GM18867 (cell line): ENCODE measurements at regions not wholly inside any gene's neighbourhood (a gene's known extent, or its start where the extent isn't known, plus 50 kb on each side); places are given as distances from the start of the nearest gene placed in this dataset.

ENCODE experiments used
- ATAC-seq: cut with Tn5 transposase; IDR thresholded peaks from one replicate; pipeline ENCODE4 v1.9.1; 2021; ENCODE audit warnings: mild to moderate bottlenecking, moderate library complexity; ENCODE audit not compliant: unreplicated experiment

DNA sequence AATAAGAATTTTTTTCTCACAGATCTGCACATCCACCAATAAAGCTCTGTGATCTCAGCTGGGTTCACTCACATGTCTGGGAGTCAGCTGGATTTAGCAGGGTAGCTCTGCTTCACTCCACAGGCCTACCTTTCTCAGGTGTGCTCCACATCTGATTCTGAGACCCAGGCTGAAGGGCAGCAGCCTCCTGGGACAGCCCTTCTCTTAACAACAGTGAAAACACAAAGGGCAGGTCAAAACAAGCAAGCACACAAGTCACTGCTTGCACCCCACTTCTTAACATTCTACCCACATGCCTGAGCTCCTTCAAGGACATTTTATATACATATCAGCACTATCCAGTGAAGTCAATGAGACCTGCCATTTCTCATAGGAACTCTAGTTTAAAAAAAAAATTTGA is 96.0 kb upstream of the MAP3K4 start:
- ATAC-seq, result no peak

GRCh38 chr6:160899671-160900430 is 91.7 kb upstream of the MAP3K4 start:
- ATAC-seq, result no peak

GRCh38 chr6:160911949-160912348 is 79.6 kb upstream of the MAP3K4 start:
- ATAC-seq, result no peak

DNA sequence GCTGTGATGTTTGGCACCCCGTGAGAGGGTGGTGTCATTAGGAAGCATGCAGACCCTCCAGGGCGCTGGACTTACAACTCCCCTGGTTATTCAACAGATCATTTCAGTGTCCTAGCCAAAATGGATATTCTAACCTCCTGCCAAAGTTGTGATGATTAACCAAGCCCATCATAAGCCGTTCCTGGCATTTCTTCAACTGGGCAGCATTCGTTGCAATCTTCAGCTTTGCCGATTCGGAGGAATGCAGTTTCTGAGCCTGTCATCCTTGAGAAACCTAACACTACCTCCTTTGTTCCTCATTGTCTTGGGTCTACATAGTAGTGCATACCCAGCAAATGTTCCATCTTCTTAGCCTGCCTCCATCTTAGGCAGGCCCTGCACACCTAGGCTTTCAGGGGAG is 79.2 kb upstream of the MAP3K4 start:
- ATAC-seq, result no peak

GRCh38 chr6:160917572-160917971 is 74.0 kb upstream of the MAP3K4 start:
- ATAC-seq, result no peak

GRCh38 chr6:160919723-160920440 is 71.7 kb upstream of the MAP3K4 start:
- ATAC-seq, result no peak

GRCh38 chr6:160921095-160921494 is 70.5 kb upstream of the MAP3K4 start:
- ATAC-seq, result no peak

DNA sequence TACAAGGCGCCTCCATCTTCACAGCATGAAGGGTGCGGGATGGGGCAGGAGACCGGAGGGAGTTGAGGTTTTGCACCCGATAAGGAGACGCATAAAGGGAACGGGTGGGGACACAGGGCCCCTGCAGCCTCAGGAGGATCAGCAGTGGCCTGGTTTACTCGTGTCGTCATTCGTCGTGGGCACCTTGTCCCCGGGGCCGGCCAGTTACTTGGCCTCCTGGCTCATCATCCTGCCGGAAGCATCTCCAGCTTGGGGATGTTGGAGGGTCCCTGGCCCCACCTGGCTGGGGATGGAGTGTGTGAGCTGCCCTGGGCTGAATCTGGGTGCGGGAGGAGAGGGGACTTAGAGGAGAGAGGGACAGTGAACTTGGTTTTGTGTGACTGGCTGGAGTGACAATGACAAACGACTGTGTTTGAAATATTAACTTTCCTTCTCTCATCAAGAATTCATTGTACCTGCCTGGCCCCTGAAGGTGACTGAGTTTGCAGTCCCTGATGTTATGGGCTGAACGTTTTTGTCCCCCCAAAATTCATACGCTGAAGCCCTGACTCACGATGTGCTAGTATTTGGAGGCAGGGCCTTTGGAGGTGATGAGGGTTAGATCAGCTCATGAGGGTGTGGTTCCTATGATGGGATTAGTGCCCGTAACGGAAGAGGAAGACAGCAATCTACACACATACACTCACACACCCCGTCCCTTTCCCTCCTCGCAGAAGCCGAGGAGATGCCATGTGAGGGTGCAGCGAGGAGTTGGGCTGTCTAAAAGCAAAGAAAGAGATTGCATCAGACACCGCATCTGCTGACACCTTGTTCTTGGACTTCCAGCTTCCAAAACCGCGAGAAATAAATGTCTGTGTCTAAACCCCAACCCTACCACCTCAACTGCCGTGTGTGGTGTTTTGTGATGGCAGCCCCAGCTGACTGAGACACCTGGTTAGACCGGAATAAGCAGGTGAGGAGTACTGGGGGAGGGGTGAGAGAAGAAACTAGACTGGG is 65.0 kb upstream of the MAP3K4 start:
- no peak for ATAC-seq

GRCh38 chr6:160927416-160927815 is 64.2 kb upstream of the MAP3K4 start:
- ATAC-seq, result no peak

GRCh38 chr6:160929361-160929760 is 62.2 kb upstream of the MAP3K4 start:
- no peak for ATAC-seq

GRCh38 chr6:160929831-160930230 is 61.7 kb upstream of the MAP3K4 start:
- no peak for ATAC-seq

GRCh38 chr6:160930547-160931377 is 60.8 kb upstream of the MAP3K4 start:
- peak; percentile 80 for ATAC-seq

GRCh38 chr6:160931378-160932310 is 59.9 kb upstream of the MAP3K4 start:
- ATAC-seq, result no peak

GRCh38 chr6:160933256-160933655 is 58.3 kb upstream of the MAP3K4 start:
- no peak for ATAC-seq

DNA sequence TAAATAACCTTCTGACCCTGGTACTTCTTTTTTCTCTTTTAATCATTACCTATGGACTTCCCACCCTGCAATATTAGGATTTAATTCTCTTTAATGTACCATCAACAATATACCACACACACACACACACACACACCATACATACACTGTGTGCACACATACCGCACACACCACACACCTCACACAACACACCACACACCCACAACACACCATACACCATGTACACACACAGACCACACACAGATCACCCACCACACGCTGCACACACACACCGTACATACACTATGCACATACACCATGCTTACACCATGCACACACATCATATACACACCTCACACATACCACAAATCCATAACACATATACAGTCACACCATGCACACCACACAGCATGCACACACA is 57.4 kb upstream of the MAP3K4 start:
- ATAC-seq, result no peak

DNA sequence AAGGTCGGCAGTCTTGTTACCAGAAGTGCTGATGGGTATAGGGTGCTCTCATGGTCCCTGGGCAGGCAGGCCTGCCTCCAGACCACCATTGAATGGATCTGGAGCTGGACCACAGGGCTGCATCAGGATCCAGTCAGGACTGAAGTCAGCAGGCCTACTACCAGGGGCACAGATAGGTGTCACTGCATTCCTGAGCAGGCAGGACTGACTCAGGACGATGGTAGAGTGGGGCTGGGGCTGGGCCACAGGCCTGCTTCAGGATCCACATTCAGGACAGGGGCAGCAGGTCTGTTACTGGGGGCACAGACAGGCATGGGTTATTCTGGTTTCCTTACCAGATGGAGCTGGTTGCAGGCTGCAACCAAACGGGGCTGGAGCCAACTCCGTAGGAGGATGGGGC is 51.4 kb upstream of the MAP3K4 start:
- no peak for ATAC-seq
